Gastrocnemius medialis (tissue), 4 donors: ENCODE measurements at regions not wholly inside any gene's neighbourhood (a gene's known extent, or its start where the extent isn't known, plus 50 kb on each side); places are given as distances from the start of the nearest gene placed in this dataset.

ENCODE experiments used
- ATAC-seq, 2 donors: fragments of 150-250 bp; one replicate each; pipeline ENCODE4 v1.9.1; 2016
- DNase-seq, 2 donors: peaks; one replicate each; pipeline ENCODE4 v3.0.0-alpha.2; 2019
- H3K27ac ChIP-seq, 4 donors: fragments of 200-600 bp; sonication (generic); 1 replicate in 1 of 4; 2 replicates in 3 of 4; pipeline ENCODE4 v1.5.1; 2016 to 2018; ENCODE audit warnings: mild to moderate bottlenecking in 2 of 4, moderate library complexity in 1 of 4
- H3K27me3 ChIP-seq, 3 donors: fragments of 200-600 bp; sonication (generic) in 2 of 3; 1 replicate in 1 of 3; 2 replicates in 2 of 3; pipeline versions ENCODE4 v1.5.1 to v1.6.0; 2016 to 2019; ENCODE audit warnings: mild to moderate bottlenecking in 1 of 3, moderate library complexity in 1 of 3
- H3K36me3 ChIP-seq, 2 donors: fragments of 200-600 bp; sonication (generic) in 1 of 2; one replicate each; pipeline ENCODE4 v1.5.1; 2017 to 2018
- H3K4me1 ChIP-seq, 2 donors: fragments of 200-600 bp; sonication (generic) in 1 of 2; one replicate each; pipeline ENCODE4 v1.5.1; 2016 to 2017; ENCODE audit warnings: mild to moderate bottlenecking in 2 of 2
- H3K4me3 ChIP-seq, 4 donors: fragments of 200-600 bp; sonication (generic) in 3 of 4; 1 replicate in 1 of 4; 2 replicates in 3 of 4; pipeline ENCODE4 v1.5.1; 2016 to 2019; ENCODE audit warnings: mild to moderate bottlenecking in 2 of 4
- H3K9me3 ChIP-seq, 3 donors: fragments of 200-600 bp; sonication (generic) in 2 of 3; 1 replicate in 1 of 3; 2 replicates in 2 of 3; pipeline ENCODE4 v1.5.1; 2016 to 2019
- POLR2A ChIP-seq, 2 donors: fragments of 450-650 bp; IDR thresholded peaks; one replicate each; pipeline ENCODE4 v1.6.1; 2017; ENCODE audit warnings: antibody characterized with exemption in 2 of 2, mild to moderate bottlenecking in 2 of 2, moderate library complexity in 2 of 2
- in situ Hi-C, 4 donors: fragments of 200-750 bp; cut with MboI; loops; one replicate each; pipeline versions ENCODE4 v1.15.0 to v1.8.0; 2017; ENCODE audit warnings: low sequenced_read_pairs in 4 of 4
- intact Hi-C: fragments of 100-400 bp; cut with DNase I; formaldehyde crosslinking; loops from one replicate; pipeline ENCODE4 v1.15.1; 2023; ENCODE audit warnings: low total_unique reads
- TF ChIP-seq, protein P1 (sequence below), 5 experiments: fragments of 450-650 bp in 3 of 5; fragments of 200-600 bp in 2 of 5; sonication (generic) in 2 of 5; IDR thresholded peaks in 4 of 5; conservative IDR thresholded peaks in 1 of 5; 1 replicate in 4 of 5; 2 replicates in 1 of 5; pipeline ENCODE4 v1.5.1; 2016 to 2019; ENCODE audit warnings: antibody characterized with exemption in 5 of 5, mild to moderate bottlenecking in 3 of 5, moderate library complexity in 3 of 5

DNA sequence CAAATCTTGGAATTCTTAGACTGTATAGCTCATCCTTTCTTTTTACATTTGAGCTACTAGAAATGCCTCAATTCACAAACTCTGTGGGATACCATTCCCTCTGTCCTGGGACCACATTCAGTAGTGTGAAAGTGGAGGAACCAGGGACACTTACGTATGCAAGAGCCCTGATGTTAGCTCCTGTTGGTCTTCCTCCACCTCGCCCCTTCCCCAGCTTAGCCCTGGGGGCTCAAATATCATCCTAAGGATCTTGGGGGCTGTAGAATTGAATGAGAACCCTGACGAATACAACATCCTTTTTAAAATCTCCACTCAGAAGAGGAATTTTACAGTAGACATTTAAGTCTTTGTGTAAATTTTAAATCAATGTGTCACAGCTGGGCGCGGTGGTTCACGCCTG lies 65.2 kb upstream of the RAPH1 start:
- ATAC-seq (no peak), DNase-seq (no peak)
- intact Hi-C loops (no loop called here), in situ Hi-C loops (no loop called here)
- Histone ChIP-seq H3K9me3 (no peaks in the 10 kb centered on the region), H3K4me1 (no peaks in the 10 kb centered on the region), H3K27me3 (no peaks in the 10 kb centered on the region), H3K4me3 (no peak overlapping the region), H3K27ac (no peak overlapping the region), H3K36me3 (no peaks in the 10 kb centered on the region)
- no peak for TF ChIP-seq POLR2A (IDR thresholded peaks at IDR 0.05)
- TF ChIP-seq, protein P1, sequence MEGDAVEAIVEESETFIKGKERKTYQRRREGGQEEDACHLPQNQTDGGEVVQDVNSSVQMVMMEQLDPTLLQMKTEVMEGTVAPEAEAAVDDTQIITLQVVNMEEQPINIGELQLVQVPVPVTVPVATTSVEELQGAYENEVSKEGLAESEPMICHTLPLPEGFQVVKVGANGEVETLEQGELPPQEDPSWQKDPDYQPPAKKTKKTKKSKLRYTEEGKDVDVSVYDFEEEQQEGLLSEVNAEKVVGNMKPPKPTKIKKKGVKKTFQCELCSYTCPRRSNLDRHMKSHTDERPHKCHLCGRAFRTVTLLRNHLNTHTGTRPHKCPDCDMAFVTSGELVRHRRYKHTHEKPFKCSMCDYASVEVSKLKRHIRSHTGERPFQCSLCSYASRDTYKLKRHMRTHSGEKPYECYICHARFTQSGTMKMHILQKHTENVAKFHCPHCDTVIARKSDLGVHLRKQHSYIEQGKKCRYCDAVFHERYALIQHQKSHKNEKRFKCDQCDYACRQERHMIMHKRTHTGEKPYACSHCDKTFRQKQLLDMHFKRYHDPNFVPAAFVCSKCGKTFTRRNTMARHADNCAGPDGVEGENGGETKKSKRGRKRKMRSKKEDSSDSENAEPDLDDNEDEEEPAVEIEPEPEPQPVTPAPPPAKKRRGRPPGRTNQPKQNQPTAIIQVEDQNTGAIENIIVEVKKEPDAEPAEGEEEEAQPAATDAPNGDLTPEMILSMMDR (IDR thresholded peaks at IDR 0.05 in 4 of 5, conservative IDR thresholded peaks at IDR 0.05 in 1 of 5), result no peak

DNA sequence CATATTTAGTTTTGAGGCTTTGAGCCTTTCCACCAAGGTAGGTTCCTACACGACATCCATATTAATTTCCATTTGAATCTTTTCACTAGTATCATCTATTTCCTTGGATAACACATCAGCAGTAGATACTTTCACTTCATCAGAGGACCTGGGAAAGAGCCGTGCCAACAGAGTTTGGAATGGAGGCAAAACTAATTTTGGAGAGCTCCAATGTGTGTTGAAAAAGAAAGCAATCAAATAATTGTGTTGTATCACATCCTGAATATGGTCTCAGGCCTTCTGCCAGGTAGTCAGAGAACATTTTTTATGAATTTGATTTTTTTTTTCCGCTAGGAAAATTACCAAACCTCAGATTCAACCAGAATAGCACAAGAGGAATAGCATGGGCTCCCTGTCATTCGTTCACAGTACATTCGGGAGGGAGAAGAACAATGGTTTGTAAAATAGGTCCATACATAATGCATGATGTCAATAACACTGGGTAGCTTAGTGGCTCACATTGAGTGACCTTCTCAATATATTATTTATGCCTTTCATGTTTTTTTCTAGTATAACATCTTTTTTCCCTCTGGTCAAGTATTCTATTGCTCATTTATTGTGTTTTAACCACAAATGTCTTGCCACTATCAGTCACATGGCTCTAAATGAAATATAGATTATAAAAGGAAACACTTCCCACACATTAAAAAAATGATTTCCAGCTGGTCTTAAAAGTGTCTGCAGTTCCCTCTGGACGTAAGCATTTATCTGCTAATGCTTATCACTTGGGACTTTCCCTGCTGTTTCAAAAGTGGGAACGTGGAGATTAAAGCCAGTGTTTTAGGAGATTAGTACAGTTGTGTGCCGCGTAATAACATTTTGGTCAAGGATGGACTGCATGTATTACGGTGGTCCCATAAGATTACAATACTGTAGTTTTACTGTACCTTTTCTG lies 68.6 kb upstream of the RAPH1 start:
- DNase-seq (no peak), ATAC-seq (no peak)
- in situ Hi-C loops, result no loop called here
- H3K36me3 ChIP-seq, result no peaks in the 10 kb centered on the region
- TF ChIP-seq, protein P1 (IDR thresholded peaks at IDR 0.05 in 4 of 5, conservative IDR thresholded peaks at IDR 0.05 in 1 of 5), result no peak
- no peak for TF ChIP-seq POLR2A (IDR thresholded peaks at IDR 0.05)
- intact Hi-C loops, result no loop called here
- H3K4me1 ChIP-seq, result no peaks in the 10 kb centered on the region
- no peak overlapping the region for H3K4me3 ChIP-seq
- H3K9me3 ChIP-seq, result no peaks in the 10 kb centered on the region
- no peak overlapping the region for H3K27ac ChIP-seq
- no peaks in the 10 kb centered on the region for H3K27me3 ChIP-seq

DNA sequence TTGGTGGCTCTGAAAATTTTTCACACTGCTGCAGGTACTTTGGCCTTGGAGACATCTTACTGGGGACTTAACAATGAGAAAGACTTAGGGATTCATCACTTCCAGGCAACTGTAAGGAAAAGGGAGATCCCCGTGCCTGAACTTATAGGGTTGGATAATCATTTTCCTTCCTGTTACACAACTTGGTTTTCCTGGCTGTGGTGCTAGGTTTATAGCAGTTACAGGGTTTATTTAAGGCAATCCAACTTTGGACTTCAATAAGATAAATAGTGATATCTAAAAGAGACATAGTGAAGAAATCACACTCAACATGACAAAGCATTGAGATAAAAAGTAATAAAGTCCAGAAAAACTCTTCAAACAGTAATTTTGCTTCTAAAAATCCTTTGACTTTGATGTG lies 70.2 kb upstream of the RAPH1 start:
- H3K36me3 ChIP-seq, result no peaks in the 10 kb centered on the region
- in situ Hi-C loops (no loop called here), intact Hi-C loops (no loop called here)
- ATAC-seq, result no peak
- no peak overlapping the region for H3K4me3 ChIP-seq
- H3K4me1 ChIP-seq, result no peaks in the 10 kb centered on the region
- no peak for DNase-seq
- H3K27ac ChIP-seq, result no peak overlapping the region
- no peaks in the 10 kb centered on the region for H3K9me3 ChIP-seq
- H3K27me3 ChIP-seq, result no peaks in the 10 kb centered on the region
- TF ChIP-seq POLR2A (IDR thresholded peaks at IDR 0.05), result no peak
- TF ChIP-seq, protein P1 (IDR thresholded peaks at IDR 0.05 in 4 of 5, conservative IDR thresholded peaks at IDR 0.05 in 1 of 5), result no peak

DNA sequence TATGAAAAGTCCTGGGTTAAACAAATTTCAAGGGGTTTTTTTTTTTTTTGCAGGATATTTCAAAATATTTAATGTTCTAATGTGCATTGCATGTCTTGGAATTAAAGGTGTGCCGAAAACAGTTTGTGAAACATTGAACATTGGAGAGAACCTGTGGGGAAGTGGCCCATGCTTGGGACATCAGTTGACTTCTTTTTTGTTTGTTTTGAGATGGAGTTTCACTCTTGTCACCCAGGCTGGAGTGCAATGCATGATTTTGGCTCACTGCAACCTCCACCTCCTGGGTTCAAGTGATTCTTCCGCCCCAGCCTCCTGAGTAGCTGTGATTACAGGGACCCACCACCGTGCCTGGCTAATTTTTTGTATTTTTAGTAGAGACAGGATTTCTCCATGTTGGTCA lies 71.0 kb upstream of the RAPH1 start:
- Histone ChIP-seq H3K27ac (no peak overlapping the region), H3K27me3 (no peaks in the 10 kb centered on the region), H3K4me3 (no peak overlapping the region), H3K9me3 (no peaks in the 10 kb centered on the region), H3K36me3 (no peaks in the 10 kb centered on the region), H3K4me1 (no peaks in the 10 kb centered on the region)
- intact Hi-C loops, result no loop called here
- no peak for TF ChIP-seq POLR2A (IDR thresholded peaks at IDR 0.05)
- TF ChIP-seq, protein P1 (IDR thresholded peaks at IDR 0.05 in 4 of 5, conservative IDR thresholded peaks at IDR 0.05 in 1 of 5), result no peak
- in situ Hi-C loops, result no loop called here
- no peak for ATAC-seq
- no peak for DNase-seq
